ENCODE measurements at regions not wholly inside any gene's neighbourhood (a gene's known extent, or its start where the extent isn't known, plus 50 kb on each side); places are given as distances from the start of the nearest gene placed in this dataset.

GRCh38 chr1:193663965-193664364 is 477.6 kb upstream of the B3GALT2 start:
- no peak for TF ChIP-seq TAF1 (IDR thresholded peaks at IDR 0.05; ENCODE audit: low read depth, low read length)
- TF ChIP-seq POLR2AphosphoS5 (IDR thresholded peaks at IDR 0.05; ENCODE audit: low read depth, low read length), result no peak
- no peak for TF ChIP-seq POLR2A (IDR thresholded peaks at IDR 0.05; ENCODE audit: low read depth, low read length)
- no peak for TF ChIP-seq POU2F2 (IDR thresholded peaks at IDR 0.05; ENCODE audit: low read depth, low read length)
- no peak for TF ChIP-seq PAX5 (IDR thresholded peaks at IDR 0.05; ENCODE audit: insufficient read depth, low read length, severe bottlenecking)
- no peak for TF ChIP-seq SPI1 (IDR thresholded peaks at IDR 0.05; ENCODE audit: low read depth, low read length)
